ENCODE measurements at regions not wholly inside any gene's neighbourhood (a gene's known extent, or its start where the extent isn't known, plus 50 kb on each side); places are given as distances from the start of the nearest gene placed in this dataset.

GRCh38 chr7:25297278-25297677, 69.0 kb upstream of the NPVF start:
- TF ChIP-seq GABPA (IDR thresholded peaks at IDR 0.05; ENCODE audit: low read depth) (no peak), POLR2AphosphoS5 (IDR thresholded peaks at IDR 0.05; ENCODE audit: low read depth) (no peak), SPI1 (IDR thresholded peaks at IDR 0.05; ENCODE audit: borderline replicate concordance, low read depth) (no peak)
- TF ChIP-seq, protein P1, sequence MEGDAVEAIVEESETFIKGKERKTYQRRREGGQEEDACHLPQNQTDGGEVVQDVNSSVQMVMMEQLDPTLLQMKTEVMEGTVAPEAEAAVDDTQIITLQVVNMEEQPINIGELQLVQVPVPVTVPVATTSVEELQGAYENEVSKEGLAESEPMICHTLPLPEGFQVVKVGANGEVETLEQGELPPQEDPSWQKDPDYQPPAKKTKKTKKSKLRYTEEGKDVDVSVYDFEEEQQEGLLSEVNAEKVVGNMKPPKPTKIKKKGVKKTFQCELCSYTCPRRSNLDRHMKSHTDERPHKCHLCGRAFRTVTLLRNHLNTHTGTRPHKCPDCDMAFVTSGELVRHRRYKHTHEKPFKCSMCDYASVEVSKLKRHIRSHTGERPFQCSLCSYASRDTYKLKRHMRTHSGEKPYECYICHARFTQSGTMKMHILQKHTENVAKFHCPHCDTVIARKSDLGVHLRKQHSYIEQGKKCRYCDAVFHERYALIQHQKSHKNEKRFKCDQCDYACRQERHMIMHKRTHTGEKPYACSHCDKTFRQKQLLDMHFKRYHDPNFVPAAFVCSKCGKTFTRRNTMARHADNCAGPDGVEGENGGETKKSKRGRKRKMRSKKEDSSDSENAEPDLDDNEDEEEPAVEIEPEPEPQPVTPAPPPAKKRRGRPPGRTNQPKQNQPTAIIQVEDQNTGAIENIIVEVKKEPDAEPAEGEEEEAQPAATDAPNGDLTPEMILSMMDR (IDR thresholded peaks at IDR 0.05; ENCODE audit: insufficient read depth, low read length): no peak
- TF ChIP-seq, protein P2, sequence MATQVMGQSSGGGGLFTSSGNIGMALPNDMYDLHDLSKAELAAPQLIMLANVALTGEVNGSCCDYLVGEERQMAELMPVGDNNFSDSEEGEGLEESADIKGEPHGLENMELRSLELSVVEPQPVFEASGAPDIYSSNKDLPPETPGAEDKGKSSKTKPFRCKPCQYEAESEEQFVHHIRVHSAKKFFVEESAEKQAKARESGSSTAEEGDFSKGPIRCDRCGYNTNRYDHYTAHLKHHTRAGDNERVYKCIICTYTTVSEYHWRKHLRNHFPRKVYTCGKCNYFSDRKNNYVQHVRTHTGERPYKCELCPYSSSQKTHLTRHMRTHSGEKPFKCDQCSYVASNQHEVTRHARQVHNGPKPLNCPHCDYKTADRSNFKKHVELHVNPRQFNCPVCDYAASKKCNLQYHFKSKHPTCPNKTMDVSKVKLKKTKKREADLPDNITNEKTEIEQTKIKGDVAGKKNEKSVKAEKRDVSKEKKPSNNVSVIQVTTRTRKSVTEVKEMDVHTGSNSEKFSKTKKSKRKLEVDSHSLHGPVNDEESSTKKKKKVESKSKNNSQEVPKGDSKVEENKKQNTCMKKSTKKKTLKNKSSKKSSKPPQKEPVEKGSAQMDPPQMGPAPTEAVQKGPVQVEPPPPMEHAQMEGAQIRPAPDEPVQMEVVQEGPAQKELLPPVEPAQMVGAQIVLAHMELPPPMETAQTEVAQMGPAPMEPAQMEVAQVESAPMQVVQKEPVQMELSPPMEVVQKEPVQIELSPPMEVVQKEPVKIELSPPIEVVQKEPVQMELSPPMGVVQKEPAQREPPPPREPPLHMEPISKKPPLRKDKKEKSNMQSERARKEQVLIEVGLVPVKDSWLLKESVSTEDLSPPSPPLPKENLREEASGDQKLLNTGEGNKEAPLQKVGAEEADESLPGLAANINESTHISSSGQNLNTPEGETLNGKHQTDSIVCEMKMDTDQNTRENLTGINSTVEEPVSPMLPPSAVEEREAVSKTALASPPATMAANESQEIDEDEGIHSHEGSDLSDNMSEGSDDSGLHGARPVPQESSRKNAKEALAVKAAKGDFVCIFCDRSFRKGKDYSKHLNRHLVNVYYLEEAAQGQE (IDR thresholded peaks at IDR 0.05; ENCODE audit: insufficient replicate concordance, low read depth): no peak
- H3K4me3 ChIP-seq (replicated peaks; ENCODE audit: insufficient read depth, low read length): no peak overlapping the region
- no peaks in the 10 kb centered on the region for H3K27me3 ChIP-seq (ENCODE audit: insufficient read depth, poor library complexity, severe bottlenecking)
- H3K27ac ChIP-seq (replicated peaks): no peak overlapping the region
- no peak for DNase-seq (ENCODE audit: low read depth in 1 of 2, low spot score in 1 of 2)

DNA sequence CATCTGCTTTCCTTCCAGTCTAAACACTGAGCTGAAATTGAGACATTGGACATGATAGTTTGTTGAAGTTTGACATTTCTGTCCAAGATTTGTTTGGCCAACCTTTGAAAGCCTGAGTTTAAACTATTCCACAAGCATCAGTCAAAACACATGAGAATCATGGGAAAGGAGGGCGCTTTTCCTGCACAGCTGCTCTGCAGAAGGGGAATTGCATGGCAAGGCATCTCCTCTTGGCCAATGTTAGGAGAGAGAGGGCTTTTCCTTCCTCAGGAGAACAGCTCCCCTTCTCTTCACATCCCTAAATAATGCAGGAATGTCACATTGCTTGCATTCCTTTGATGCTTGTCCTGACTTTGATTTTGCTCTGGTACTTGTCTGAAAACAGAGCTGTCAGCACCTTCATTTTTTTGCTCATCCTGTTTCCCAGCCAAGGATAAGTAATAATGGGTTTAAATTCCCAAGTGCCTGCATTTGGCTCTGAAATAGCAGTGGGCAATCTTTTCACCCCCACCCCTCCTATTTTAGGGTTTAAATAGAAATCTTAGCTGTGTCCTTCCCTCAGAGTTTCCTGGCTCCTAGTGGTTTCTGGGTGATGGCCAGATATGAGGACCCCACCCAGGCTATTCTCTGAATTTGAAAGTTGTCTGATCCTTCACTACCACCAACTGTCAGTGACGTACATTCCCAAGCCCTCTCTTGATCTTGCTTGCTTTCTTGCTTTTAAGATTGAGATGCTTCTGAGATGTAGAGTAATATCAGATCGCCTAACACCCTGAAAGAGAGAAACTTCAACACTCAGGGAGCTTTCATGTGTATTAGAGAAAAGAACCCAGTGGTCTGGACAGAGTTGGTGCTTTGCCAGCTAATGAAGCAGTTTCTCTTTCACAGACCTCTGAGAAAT, 75.2 kb upstream of the NPVF start:
- TF ChIP-seq POLR2AphosphoS5 (IDR thresholded peaks at IDR 0.05; ENCODE audit: low read depth) (no peak), GABPA (IDR thresholded peaks at IDR 0.05; ENCODE audit: low read depth) (no peak), SPI1 (IDR thresholded peaks at IDR 0.05; ENCODE audit: borderline replicate concordance, low read depth) (no peak)
- TF ChIP-seq, protein P2 (IDR thresholded peaks at IDR 0.05; ENCODE audit: insufficient replicate concordance, low read depth): no peak
- TF ChIP-seq, protein P1 (IDR thresholded peaks at IDR 0.05; ENCODE audit: insufficient read depth, low read length): no peak
- Histone ChIP-seq H3K27me3 (ENCODE audit: insufficient read depth, poor library complexity, severe bottlenecking) (peaks cover 7% of the 10 kb centered on the region), H3K27ac (replicated peaks) (no peak overlapping the region), H3K4me3 (replicated peaks; ENCODE audit: insufficient read depth, low read length) (no peak overlapping the region)
- DNase-seq (ENCODE audit: low read depth in 1 of 2, low spot score in 1 of 2): no peak

DNA sequence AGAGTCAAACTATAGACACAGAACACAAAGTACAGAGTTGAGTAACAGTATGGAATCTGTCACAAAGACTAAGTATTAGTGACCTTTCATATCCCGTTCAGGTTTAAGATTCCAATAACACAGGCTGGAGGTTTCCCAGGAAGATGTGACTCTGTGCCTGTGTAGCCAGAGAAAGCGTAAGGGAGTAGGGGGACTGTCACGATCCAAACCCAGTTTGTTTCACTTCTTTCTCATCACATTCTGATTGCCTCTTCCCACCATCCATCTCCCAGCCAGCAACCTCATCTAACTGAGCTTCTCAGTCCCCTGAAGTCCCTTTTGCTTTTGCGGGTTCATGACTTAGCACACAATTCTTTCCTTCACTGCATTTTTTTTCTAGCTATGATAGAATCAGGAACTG, 76.4 kb upstream of the NPVF start:
- Histone ChIP-seq H3K4me3 (replicated peaks; ENCODE audit: insufficient read depth, low read length) (no peak overlapping the region), H3K27ac (replicated peaks) (no peak overlapping the region), H3K27me3 (ENCODE audit: insufficient read depth, poor library complexity, severe bottlenecking) (peaks cover 7% of the 10 kb centered on the region)
- no peak for DNase-seq (ENCODE audit: low read depth in 1 of 2, low spot score in 1 of 2)
- TF ChIP-seq GABPA (IDR thresholded peaks at IDR 0.05; ENCODE audit: low read depth) (no peak), SPI1 (IDR thresholded peaks at IDR 0.05; ENCODE audit: borderline replicate concordance, low read depth) (no peak), POLR2AphosphoS5 (IDR thresholded peaks at IDR 0.05; ENCODE audit: low read depth) (no peak)
- TF ChIP-seq, protein P1 (IDR thresholded peaks at IDR 0.05; ENCODE audit: insufficient read depth, low read length): no peak
- TF ChIP-seq, protein P2 (IDR thresholded peaks at IDR 0.05; ENCODE audit: insufficient replicate concordance, low read depth): no peak

All from HL-60 (cell line).